Fibroblast of lung (primary cell): ENCODE measurements at regions not wholly inside any gene's neighbourhood (a gene's known extent, or its start where the extent isn't known, plus 50 kb on each side); places are given as distances from the start of the nearest gene placed in this dataset.
"Not testable (repeated sequence)": the region's sequence is repeated elsewhere in the genome, so short reads cannot be mapped to it uniquely, and the experiment has no call there.

Experiments used
- DNase-seq, 2 donors: peaks; one replicate each; pipeline versions ENCODE4 v3.0.0 to v3.0.0-alpha.2; 2010; ENCODE audit warnings: low read depth in 2 of 2
- H2AFZ ChIP-seq: 2 replicates; pipeline ENCODE4 v1.5.1; 2012; ENCODE audit warnings: low read length, control low read depth, inconsistent platforms
- H3K27ac ChIP-seq: 2 replicates; pipeline ENCODE4 v1.5.1; 2011; ENCODE audit warnings: low read length, control low read depth; ENCODE audit not compliant: insufficient read depth
- H3K27me3 ChIP-seq: 2 replicates; pipeline ENCODE4 v1.5.1; 2011; ENCODE audit warnings: mild to moderate bottlenecking, low read length; ENCODE audit not compliant: control insufficient read depth, insufficient read depth
- H3K36me3 ChIP-seq: 2 replicates; pipeline ENCODE4 v1.5.1; 2011; ENCODE audit warnings: low read length; ENCODE audit not compliant: control insufficient read depth, insufficient read depth
- H3K4me1 ChIP-seq: 2 replicates; pipeline ENCODE4 v1.5.1; 2011; ENCODE audit warnings: low read length; ENCODE audit not compliant: control insufficient read depth, insufficient read depth; ENCODE audit errors: extremely low read depth
- H3K4me2 ChIP-seq: 2 replicates; pipeline ENCODE4 v1.5.1; 2011; ENCODE audit warnings: low read length, control low read depth; ENCODE audit not compliant: insufficient read depth; ENCODE audit errors: extremely low read depth
- H3K4me3 ChIP-seq, 4 experiments: fragments of 200-600 bp in 1 of 4; sonication (generic) in 1 of 4; replicated peaks in 1 of 4; 2 replicates each; pipeline ENCODE4 v1.5.1; 2011 to 2016; ENCODE audit warnings: low read length in 4 of 4, low read depth in 3 of 4, mild to moderate bottlenecking in 3 of 4, control low read depth in 2 of 4, inconsistent platforms in 1 of 4, mixed read lengths in 1 of 4; ENCODE audit not compliant: insufficient read depth in 1 of 4; ENCODE audit errors: control extremely low read depth in 1 of 4
- H3K79me2 ChIP-seq: 2 replicates; pipeline ENCODE4 v1.5.1; 2012; ENCODE audit warnings: mild to moderate bottlenecking, low read length, inconsistent platforms; ENCODE audit not compliant: control insufficient read depth, insufficient read depth
- H3K9ac ChIP-seq: 2 replicates; pipeline ENCODE4 v1.5.1; 2011; ENCODE audit warnings: mild to moderate bottlenecking, low read length, control low read depth; ENCODE audit not compliant: insufficient read depth
- H3K9me3 ChIP-seq: 2 replicates; pipeline ENCODE4 v1.5.1; 2012; ENCODE audit warnings: low read depth, low read length; ENCODE audit not compliant: control insufficient read depth, insufficient read depth
- H4K20me1 ChIP-seq: 2 replicates; pipeline ENCODE4 v1.5.1; 2011; ENCODE audit warnings: low read length; ENCODE audit not compliant: control insufficient read depth, insufficient read depth; ENCODE audit errors: extremely low read depth
- CTCF ChIP-seq, 2 donors: IDR thresholded peaks in 1 of 2; conservative IDR thresholded peaks in 1 of 2; 1 replicate in 1 of 2; 2 replicates in 1 of 2; pipeline ENCODE4 v1.5.1; 2011 to 2012; ENCODE audit warnings: low read length in 2 of 2, control low read depth in 1 of 2, inconsistent platforms in 1 of 2, low read depth in 1 of 2, mild to moderate bottlenecking in 1 of 2
- EZH2 ChIP-seq: IDR thresholded peaks from 2 replicates; pipeline ENCODE4 v1.5.1; 2012; ENCODE audit warnings: low read length, control low read depth, mild to moderate bottlenecking; ENCODE audit errors: missing control alignments

DNA sequence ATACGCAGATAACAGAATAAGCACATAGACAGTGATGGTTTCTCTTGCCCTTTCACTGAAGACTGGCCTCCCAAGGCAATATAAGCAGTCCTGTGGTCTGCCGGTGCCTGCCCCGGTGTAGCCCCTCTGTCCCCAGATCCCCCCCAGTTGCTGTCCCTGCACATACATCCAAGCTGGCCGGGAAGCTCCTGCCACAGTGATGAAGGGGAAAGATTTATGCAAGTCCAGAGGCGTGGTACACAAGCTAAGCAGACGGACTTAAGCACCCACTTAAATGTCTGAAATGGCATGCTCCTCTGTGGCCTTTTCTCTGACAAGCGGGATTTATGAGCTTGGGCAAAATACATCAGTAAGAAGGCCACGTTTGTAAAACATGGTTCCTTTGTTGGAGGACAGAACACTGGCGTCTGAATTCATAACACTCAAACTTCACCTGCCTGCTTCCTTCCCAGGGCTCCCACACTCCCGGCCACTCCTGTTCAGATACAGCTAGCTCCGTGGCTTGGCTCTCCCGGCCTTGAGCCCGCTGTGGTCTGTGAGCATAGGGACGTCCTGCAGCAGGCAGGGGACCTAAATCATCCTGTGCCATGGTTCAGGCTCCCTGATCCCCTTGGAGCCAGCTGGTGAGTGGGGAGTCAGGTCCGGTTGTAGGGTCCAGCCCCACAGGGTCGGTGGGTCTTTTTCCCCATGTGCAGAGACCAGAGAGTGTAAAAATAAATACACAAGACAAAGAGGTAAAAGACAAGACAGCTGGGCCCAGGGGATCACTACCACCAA is 61.7 kb upstream of the PPP2R2D start:
- no peaks in the 10 kb centered on the region for H3K9me3 ChIP-seq
- no peak overlapping the region for H3K4me3 ChIP-seq
- H3K9ac ChIP-seq, result no peak overlapping the region
- H3K27ac ChIP-seq, result no peak overlapping the region
- H3K4me1 ChIP-seq, result no peaks in the 10 kb centered on the region
- H3K79me2 ChIP-seq, result no peaks in the 10 kb centered on the region
- no peak for TF ChIP-seq CTCF (conservative IDR thresholded peaks at IDR 0.05 in 1 of 2, IDR thresholded peaks at IDR 0.05 in 1 of 2; ENCODE audit: low read depth in 1 of 2, low read length in 2 of 2)
- no peak for TF ChIP-seq EZH2
- no peak for DNase-seq
- no peaks in the 10 kb centered on the region for H3K27me3 ChIP-seq
- H2AFZ ChIP-seq, result no peak overlapping the region
- no peaks in the 10 kb centered on the region for H4K20me1 ChIP-seq
- no peak overlapping the region for H3K4me2 ChIP-seq
- H3K36me3 ChIP-seq, result no peaks in the 10 kb centered on the region

GRCh38 chr10:131839880-131840787 is 60.7 kb upstream of the PPP2R2D start:
- not testable (repeated sequence) for H3K4me1 ChIP-seq, DNase-seq, H3K4me2 ChIP-seq, H3K79me2 ChIP-seq, H2AFZ ChIP-seq, H4K20me1 ChIP-seq, H3K27me3 ChIP-seq, H3K27ac ChIP-seq, H3K9me3 ChIP-seq, H3K36me3 ChIP-seq, H3K4me3 ChIP-seq, H3K9ac ChIP-seq

- no peak for TF ChIP-seq CTCF (conservative IDR thresholded peaks at IDR 0.05 in 1 of 2, IDR thresholded peaks at IDR 0.05 in 1 of 2; ENCODE audit: low read depth in 1 of 2, low read length in 2 of 2)
- no peak for TF ChIP-seq EZH2
- H2AFZ ChIP-seq, result no peak overlapping the region
Measured at GRCh38 chr10:131840788-131841118, 60.1 kb upstream of the PPP2R2D start.

More at GRCh38 chr10:131840788-131841118, 60.1 kb upstream of the PPP2R2D start:
- no peaks in the 10 kb centered on the region for H3K27me3 ChIP-seq
- no peaks in the 10 kb centered on the region for H3K79me2 ChIP-seq
- no peaks in the 10 kb centered on the region for H3K9me3 ChIP-seq
- H3K4me2 ChIP-seq, result no peak overlapping the region
- H3K27ac ChIP-seq, result no peak overlapping the region
- no peaks in the 10 kb centered on the region for H3K36me3 ChIP-seq
- H3K4me1 ChIP-seq, result no peaks in the 10 kb centered on the region
- DNase-seq, result no peak
- H3K9ac ChIP-seq, result no peak overlapping the region
- no peaks in the 10 kb centered on the region for H4K20me1 ChIP-seq
- no peak overlapping the region for H3K4me3 ChIP-seq
